Pons (tissue), 1 donor: ENCODE measurements at regions not wholly inside any gene's neighbourhood (a gene's known extent, or its start where the extent isn't known, plus 50 kb on each side); places are given as distances from the start of the nearest gene placed in this dataset.
"Not testable (repeated sequence)": the region's sequence is repeated elsewhere in the genome, so short reads cannot be mapped to it uniquely, and the experiment has no call there.

Source experiments
- DNase-seq: peaks from one replicate; pipeline ENCODE4 v3.0.0-alpha.2; 2016; ENCODE audit warnings: low spot score

DNA sequence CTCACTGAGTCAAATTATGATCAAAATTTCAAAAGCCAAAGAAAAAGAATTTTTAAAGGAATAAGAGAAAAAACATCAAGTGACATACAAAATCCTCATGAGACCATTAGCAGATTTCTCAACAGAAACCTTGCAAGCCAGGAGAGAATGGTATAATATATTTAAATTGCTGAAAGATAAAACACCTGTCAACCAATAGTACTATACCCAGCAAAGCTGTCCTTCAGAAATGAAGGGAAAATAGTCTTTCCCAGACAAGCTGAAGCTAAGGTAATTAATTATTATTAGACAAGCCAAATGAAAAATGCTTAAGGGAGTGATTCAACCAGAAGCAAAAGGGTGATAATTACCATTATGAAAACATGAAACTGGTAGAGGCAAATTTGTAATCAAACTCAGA lies 104.2 kb upstream of the TET2 start:
- DNase-seq = no peak

- DNase-seq = no peak
Observed at GRCh38 chr4:105050896-105051295, 95.8 kb upstream of the TET2 start.

GRCh38 chr4:105057370-105058105 lies 89.1 kb upstream of the TET2 start:
- peak; percentile 36 for DNase-seq

DNA sequence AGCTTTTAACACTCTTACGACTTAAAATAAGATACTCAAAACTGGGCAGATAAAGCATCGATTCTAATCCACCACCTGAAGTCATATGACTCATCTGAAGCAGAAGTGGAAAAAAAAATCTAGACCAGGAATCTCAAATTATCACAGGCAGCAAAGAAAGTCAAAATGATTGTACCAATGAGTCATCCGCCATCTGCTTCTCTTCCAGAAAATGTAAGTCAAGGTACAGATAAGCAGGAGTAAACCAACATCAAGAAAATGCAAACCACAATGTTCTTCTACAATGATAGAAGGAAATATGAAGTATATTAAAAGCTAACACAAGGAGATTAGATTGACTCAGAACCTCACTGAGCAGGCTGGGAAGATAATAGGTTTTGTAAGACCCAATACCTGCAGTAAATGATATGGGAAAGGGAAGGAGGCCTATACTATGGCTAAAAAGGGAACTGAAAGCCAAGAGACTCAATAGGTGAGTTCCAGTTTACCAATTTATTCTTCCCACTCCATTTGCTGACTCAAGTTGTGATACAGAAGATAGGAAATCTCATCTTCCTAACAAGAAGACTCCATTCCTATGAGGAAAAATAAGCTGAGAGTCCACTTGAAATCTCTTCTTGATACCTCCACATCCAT lies 88.4 kb upstream of the TET2 start:
- peak; percentile 11 for DNase-seq

DNA sequence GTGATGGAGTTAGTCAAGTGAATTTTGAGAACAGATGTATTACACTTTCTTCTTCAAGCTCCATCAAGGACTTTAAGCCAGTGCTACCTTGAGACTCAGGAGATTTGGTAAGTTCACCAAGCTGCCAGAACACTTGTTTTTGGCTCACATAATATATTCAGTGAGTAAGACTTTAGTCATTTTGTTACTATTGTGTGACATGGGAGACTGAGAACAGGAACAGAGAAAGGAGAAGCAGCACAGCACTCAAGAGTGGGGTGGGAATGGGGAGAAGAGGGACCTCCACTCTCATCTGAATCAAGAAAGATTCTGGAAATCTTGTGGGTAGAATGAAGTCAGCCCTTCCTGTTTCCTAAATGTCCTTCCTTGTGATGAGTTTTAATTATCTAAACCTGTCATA lies 87.3 kb upstream of the TET2 start:
- peak; percentile 38 for DNase-seq

GRCh38 chr4:105060628-105061027 lies 86.0 kb upstream of the TET2 start:
- DNase-seq = peak; percentile 79

GRCh38 chr4:105061136-105061696 lies 85.5 kb upstream of the TET2 start:
- DNase-seq = peak; percentile 66

- DNase-seq = peak; percentile 3
Observed at GRCh38 chr4:105061731-105062130, 84.9 kb upstream of the TET2 start.

GRCh38 chr4:105066401-105066800 lies 80.3 kb upstream of the TET2 start:
- no peak for DNase-seq

- no peak for DNase-seq
Observed at GRCh38 chr4:105067431-105067830, 79.2 kb upstream of the TET2 start.

- no peak for DNase-seq
Observed at GRCh38 chr4:105067946-105068345, 78.7 kb upstream of the TET2 start.

- DNase-seq = no peak
Observed at GRCh38 chr4:105068516-105068915, 78.2 kb upstream of the TET2 start.

DNA sequence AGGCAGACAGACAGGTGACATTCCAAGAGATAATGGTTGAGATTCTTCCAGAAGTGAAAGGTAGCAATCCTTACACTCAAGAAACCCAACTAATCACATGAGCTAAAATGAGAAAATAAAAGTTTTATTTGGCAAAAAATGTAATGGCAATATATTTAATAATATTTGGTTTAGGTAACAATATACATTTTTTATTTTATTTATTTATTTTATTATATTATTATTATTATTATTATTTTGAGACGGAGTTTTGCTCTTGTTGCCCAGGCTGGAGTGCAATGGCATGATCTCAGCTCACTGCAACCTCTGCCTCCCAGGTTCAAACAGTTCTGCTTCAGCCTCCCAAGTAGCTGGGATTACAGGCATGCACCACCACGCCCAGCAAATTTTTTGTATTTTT lies 74.6 kb upstream of the TET2 start:
- not testable (repeated sequence) for DNase-seq

DNA sequence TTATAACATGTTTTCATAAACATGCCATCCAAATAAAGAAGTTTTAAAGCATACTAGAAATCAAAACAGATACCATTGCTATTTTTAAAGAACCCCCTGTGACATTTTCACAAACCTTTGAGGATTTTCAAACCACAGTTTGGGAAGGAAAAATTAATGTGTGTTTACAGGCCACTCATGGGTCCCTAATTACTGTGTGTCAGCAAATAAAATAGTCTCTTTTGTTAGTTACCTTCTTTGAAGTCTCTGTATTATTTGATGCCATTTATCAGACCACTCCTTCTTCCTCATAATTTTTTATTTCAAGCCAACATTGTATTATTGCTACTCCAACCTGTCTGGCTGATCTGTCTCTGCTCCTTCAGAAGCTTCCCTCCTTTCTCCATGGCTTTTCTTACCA lies 72.6 kb upstream of the TET2 start:
- DNase-seq = no peak

DNA sequence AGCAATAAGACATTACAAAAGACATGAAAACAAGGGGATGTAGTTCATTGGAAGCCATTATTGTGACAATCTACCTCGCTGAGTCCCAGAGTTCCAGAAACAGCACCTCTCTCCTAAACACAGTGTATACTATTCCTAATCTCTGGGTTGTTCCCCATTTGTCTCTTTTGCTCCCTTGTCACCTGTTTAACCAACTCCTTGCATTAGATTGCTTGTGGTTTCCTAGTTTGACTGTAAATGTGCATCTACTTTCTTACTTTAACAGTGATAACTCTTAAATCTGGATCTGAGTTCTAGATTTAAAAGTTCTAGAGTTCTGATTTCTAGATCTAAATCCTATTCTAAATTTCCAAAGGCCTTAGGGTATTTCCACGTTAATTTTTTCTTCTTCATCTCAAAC lies 71.6 kb upstream of the TET2 start:
- DNase-seq = no peak

DNA sequence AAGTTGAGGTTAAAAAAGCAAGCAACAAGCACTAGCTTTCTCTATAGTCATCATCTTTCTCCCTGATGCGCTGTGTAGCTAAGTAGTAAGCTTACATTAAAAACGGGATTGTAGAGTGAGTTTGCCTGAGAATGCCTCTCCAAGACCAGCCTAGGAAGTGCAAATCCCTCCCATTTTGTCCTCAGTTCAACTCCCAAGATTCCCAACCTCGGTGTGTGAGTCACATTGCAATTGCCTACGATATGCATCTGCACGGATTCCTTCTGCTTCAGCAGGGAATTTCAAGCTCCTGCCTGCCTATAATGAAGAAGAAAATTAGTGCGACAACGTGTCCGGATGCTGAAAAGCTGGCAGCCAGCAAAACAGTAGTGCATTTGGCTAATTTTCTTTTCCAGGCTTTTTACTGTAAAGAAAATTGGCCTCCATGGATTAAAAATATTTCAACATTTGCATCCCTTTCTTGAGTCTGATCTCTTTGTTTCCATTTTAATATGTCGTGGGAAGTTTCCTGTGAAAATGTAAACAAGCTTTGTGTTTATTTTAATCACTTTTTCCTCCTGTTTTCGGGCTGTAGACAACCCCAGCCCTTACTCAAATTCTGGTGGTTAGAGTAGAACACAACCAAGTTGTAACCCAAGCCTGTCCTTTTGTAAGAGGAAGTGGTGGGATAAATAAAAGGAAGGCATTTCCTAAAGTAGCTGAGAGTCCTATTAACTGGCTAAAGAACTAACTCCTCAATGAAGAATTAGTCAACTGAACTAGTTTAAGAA lies 58.4 kb upstream of the TET2 start:
- peak; percentile 25 for DNase-seq

DNA sequence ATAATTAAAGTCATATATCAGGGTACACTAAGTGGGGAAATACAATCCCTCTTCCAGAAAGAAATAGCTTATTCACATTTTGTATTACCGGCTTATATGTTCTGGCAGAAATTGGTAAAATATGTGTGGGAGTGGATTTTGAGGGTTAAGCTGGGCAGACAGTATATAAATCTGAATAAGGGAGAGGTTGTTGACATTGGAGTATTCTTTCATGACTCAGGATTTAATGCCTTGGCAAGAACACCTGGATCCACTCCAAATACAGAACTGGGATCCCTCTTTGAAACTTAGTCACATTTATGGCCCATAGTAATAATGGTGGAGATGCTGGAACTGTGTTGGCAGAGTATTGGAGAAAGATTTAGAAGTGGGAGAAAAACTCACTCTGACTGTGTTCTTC lies 54.3 kb upstream of the TET2 start:
- no peak for DNase-seq

DNA sequence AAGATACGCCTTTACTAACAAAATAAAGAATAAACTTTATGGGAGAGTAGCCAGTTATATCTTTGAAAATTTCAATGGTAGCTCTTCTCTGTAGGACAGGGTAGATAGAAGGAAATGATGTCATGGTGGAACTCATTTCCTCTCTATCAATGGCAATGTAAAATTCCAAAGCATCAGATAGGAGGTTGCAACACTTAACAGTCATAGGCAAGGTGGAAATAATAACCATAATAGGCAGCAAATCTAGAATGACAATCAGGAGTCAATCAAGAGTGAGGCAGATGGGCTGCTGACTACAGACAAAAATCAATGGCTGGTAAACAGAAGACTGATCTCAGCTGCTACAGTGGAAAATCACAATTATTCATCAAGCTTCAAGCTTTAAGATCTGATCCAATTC lies 53.9 kb upstream of the TET2 start:
- no peak for DNase-seq

GRCh38 chr4:105093975-105094374 lies 52.7 kb upstream of the TET2 start:
- no peak for DNase-seq
